SK-N-SH (cell line): ENCODE measurements at regions not wholly inside any gene's neighbourhood (a gene's known extent, or its start where the extent isn't known, plus 50 kb on each side); places are given as distances from the start of the nearest gene placed in this dataset.

Experiments used
- ELF1 ChIP-seq: IDR thresholded peaks from 2 replicates; pipeline ENCODE4 v1.4.0; 2012
- EZH2phosphoT487 ChIP-seq: fragments of 200-600 bp; sonication (generic); IDR thresholded peaks from 2 replicates; pipeline ENCODE4 v1.6.1; 2017; ENCODE audit warnings: low read depth, mixed run types, mild to moderate bottlenecking, antibody characterized with exemption, moderate library complexity, borderline replicate concordance
- JUND ChIP-seq: IDR thresholded peaks from 2 replicates; pipeline ENCODE4 v1.4.0; 2012
- POLR2AphosphoS5 ChIP-seq: IDR thresholded peaks from 2 replicates; pipeline ENCODE4 v1.6.1; 2012; ENCODE audit warnings: low read depth, low read length
- REST ChIP-seq: IDR thresholded peaks from 2 replicates; pipeline ENCODE4 v1.6.1; 2012; ENCODE audit warnings: mild to moderate bottlenecking, low read depth, low read length, moderate library complexity
- RFX5 ChIP-seq: IDR thresholded peaks from 2 replicates; pipeline ENCODE4 v1.6.1; 2012; ENCODE audit warnings: mild to moderate bottlenecking, improper control_type of control experiment, low read length
- SMC3 ChIP-seq: IDR thresholded peaks from 2 replicates; pipeline ENCODE4 v1.6.1; 2012; ENCODE audit warnings: low read depth, low read length, improper control_type of control experiment
- TEAD4 ChIP-seq: IDR thresholded peaks from 2 replicates; pipeline ENCODE4 v1.4.0; 2012; ENCODE audit warnings: mild to moderate bottlenecking, borderline replicate concordance; ENCODE audit not compliant: insufficient read depth
- TF ChIP-seq, protein P1 (sequence below): fragments of 200-600 bp; sonication (generic); IDR thresholded peaks from 2 replicates; pipeline ENCODE4 v1.6.1; 2017; ENCODE audit warnings: antibody characterized with exemption, mild to moderate bottlenecking, moderate library complexity
- TF ChIP-seq, protein P2 (sequence below): IDR thresholded peaks from 2 replicates; pipeline ENCODE4 v1.4.0; 2012; ENCODE audit warnings: low read depth

DNA sequence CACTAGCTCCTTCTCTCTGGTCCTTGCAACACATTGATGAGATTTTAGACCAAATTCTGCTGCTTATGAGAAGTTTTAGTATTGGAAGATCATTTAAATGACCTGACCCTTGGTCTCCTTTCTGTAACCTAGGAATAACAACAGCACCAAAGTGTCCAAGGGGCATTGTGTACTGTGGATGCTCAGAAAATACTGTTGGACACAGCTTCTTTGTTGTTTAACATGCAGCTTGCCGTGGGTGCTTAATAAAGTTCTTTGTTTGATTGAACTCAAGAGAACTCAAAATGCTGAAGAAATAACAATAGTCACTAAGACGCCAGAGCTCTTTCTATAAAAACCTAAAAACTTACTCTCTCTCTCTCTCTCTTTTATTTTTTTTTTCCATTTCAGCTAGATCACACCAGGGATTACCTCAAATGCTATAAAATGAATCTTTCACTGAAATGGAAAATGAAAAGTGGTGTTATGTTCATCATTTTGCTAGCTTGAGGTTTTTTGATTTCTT, 548.9 kb upstream of the CDH8 start:
- TF ChIP-seq JUND (no peak), RFX5 (no peak), ELF1 (no peak), TEAD4 (no peak), SMC3 (no peak), REST (no peak), EZH2phosphoT487 (no peak), POLR2AphosphoS5 (no peak)
- TF ChIP-seq, protein P1, sequence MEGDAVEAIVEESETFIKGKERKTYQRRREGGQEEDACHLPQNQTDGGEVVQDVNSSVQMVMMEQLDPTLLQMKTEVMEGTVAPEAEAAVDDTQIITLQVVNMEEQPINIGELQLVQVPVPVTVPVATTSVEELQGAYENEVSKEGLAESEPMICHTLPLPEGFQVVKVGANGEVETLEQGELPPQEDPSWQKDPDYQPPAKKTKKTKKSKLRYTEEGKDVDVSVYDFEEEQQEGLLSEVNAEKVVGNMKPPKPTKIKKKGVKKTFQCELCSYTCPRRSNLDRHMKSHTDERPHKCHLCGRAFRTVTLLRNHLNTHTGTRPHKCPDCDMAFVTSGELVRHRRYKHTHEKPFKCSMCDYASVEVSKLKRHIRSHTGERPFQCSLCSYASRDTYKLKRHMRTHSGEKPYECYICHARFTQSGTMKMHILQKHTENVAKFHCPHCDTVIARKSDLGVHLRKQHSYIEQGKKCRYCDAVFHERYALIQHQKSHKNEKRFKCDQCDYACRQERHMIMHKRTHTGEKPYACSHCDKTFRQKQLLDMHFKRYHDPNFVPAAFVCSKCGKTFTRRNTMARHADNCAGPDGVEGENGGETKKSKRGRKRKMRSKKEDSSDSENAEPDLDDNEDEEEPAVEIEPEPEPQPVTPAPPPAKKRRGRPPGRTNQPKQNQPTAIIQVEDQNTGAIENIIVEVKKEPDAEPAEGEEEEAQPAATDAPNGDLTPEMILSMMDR, result no peak
- TF ChIP-seq, protein P2, sequence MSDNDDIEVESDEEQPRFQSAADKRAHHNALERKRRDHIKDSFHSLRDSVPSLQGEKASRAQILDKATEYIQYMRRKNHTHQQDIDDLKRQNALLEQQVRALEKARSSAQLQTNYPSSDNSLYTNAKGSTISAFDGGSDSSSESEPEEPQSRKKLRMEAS, result no peak
